OCI-LY7 (cell line): ENCODE measurements at regions not wholly inside any gene's neighbourhood (a gene's known extent, or its start where the extent isn't known, plus 50 kb on each side); places are given as distances from the start of the nearest gene placed in this dataset.

Experiments
- BruUV-seq: library from RNA; stranded (reverse); fragments of 400-500 nt; replicated peaks from 2 replicates; lab custom pipeline; 2021; lab: Mats Ljungman, UMichigan
- CTCF ChIA-PET: fragments of 300-600 bp; sonication (Branson Sonifier 250); formaldehyde crosslinking; loops from one replicate; lab custom pipeline; 2022; ENCODE audit warnings: antibody characterized with exemption; ENCODE audit not compliant: unreplicated experiment; lab: Charles Lee
- POLR2A ChIA-PET: fragments of 300-600 bp; sonication (Branson Sonifier 250); formaldehyde crosslinking; loops from one replicate; lab custom pipeline; 2022; ENCODE audit warnings: antibody characterized with exemption; lab: Charles Lee
- DNase-seq: peaks from one replicate; pipeline ENCODE4 v3.0.0-alpha.2; 2015; ENCODE audit warnings: low spot score
- H2AFZ ChIP-seq: fragments of 200-600 bp; sonication (generic), shearing (Covaris generic); 2 replicates; pipeline ENCODE4 v1.6.1; 2014; ENCODE audit warnings: mild to moderate bottlenecking, antibody characterized with exemption, low read length, moderate library complexity
- H3K27ac ChIP-seq: fragments of 200-600 bp; sonication (generic); 2 replicates; pipeline ENCODE4 v1.5.1; 2014; ENCODE audit warnings: mixed run types, low read depth, mild to moderate bottlenecking, moderate library complexity, low read length, inconsistent platforms; ENCODE audit not compliant: poor library complexity, severe bottlenecking
- H3K36me3 ChIP-seq: fragments of 200-600 bp; sonication (generic); 2 replicates; pipeline ENCODE4 v1.6.1; 2014; ENCODE audit warnings: mild to moderate bottlenecking, antibody characterized with exemption, low read length, moderate library complexity, mixed read lengths; ENCODE audit not compliant: insufficient read depth
- H3K4me1 ChIP-seq: fragments of 200-600 bp; sonication (generic); 2 replicates; pipeline ENCODE4 v1.5.1; 2014; ENCODE audit warnings: mild to moderate bottlenecking, low read length; ENCODE audit not compliant: insufficient read depth, poor library complexity, severe bottlenecking
- H3K4me2 ChIP-seq: fragments of 200-600 bp; sonication (generic); 2 replicates; pipeline ENCODE4 v1.6.1; 2014; ENCODE audit warnings: mild to moderate bottlenecking, low read length
- H3K4me3 ChIP-seq: fragments of 200-600 bp; sonication (generic); 2 replicates; pipeline ENCODE4 v1.5.1; 2014; ENCODE audit warnings: mild to moderate bottlenecking, low read depth, low read length; ENCODE audit not compliant: poor library complexity, severe bottlenecking
- H3K79me2 ChIP-seq: fragments of 200-600 bp; sonication (generic); 2 replicates; pipeline ENCODE4 v1.6.1; 2016; ENCODE audit warnings: low read depth, mild to moderate bottlenecking, low read length, moderate library complexity, mixed read lengths; ENCODE audit not compliant: insufficient read depth
- H3K9me2 ChIP-seq: fragments of 200-600 bp; sonication (generic); 2 replicates; pipeline ENCODE4 v1.6.1; 2016; ENCODE audit warnings: mild to moderate bottlenecking, low read length, mixed read lengths; ENCODE audit not compliant: insufficient read depth
- H3K9me3 ChIP-seq: fragments of 200-600 bp; sonication (generic); 2 replicates; pipeline ENCODE4 v1.6.1; 2014; ENCODE audit warnings: mild to moderate bottlenecking, mixed run types, low read length, mixed read lengths
- H4K20me1 ChIP-seq: fragments of 200-600 bp; sonication (generic); 2 replicates; pipeline ENCODE4 v1.6.1; 2014; ENCODE audit warnings: mild to moderate bottlenecking, antibody characterized with exemption, low read length, moderate library complexity, mixed read lengths; ENCODE audit not compliant: insufficient read depth
- EZH2phosphoT487 ChIP-seq: fragments of 200-600 bp; sonication (generic); IDR thresholded peaks from 2 replicates; pipeline ENCODE4 v1.6.1; 2018; ENCODE audit warnings: low read depth, borderline replicate concordance, mild to moderate bottlenecking, mixed run types, antibody characterized with exemption, low read length, moderate library complexity, mixed read lengths
- intact Hi-C: fragments of 100-400 bp; cut with micrococcal nuclease; formaldehyde crosslinking; loops from one replicate; pipeline ENCODE4 v1.10.0; 2022; ENCODE audit not compliant: unreplicated experiment
- TF ChIP-seq, protein P1 (sequence below): fragments of 200-600 bp; sonication (generic); conservative IDR thresholded peaks from 2 replicates; pipeline ENCODE4 v1.5.1; 2014; ENCODE audit warnings: mild to moderate bottlenecking, antibody characterized with exemption, low read length, moderate library complexity, mixed read lengths

DNA sequence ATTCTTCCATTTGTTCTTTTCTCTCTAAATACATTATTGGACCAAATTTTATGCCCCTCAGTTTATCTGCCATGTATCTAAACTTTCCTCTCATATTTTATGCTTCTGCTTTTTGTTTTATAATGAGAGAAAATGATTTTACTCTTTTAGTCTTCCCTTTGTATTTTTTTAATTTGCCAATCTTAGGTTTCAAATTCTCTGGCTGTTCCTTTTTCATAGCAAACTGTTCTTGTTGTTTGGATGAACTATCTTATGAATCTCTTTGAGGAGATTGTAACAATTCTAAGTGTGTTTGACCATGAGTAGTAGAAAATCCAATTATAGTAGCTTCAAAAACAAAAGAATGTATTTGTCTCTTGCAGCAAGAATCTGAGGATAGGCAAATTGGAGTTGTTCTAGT lies 290.5 kb downstream of the NDFIP2 start:
- POLR2A ChIA-PET = no interaction called here
- Histone ChIP-seq H2AFZ (no peak overlapping the region), H3K4me3 (no peak overlapping the region), H3K4me2 (no peak overlapping the region), H3K9me2 (no peaks in the 10 kb centered on the region), H3K79me2 (no peaks in the 10 kb centered on the region), H4K20me1 (no peaks in the 10 kb centered on the region), H3K36me3 (no peaks in the 10 kb centered on the region), H3K9me3 (no peaks in the 10 kb centered on the region), H3K27ac (no peak overlapping the region), H3K4me1 (no peaks in the 10 kb centered on the region)
- no peak for DNase-seq
- no TSS peak for BruUV-seq
- intact Hi-C loops = no loop called here
- CTCF ChIA-PET = no interaction called here
- TF ChIP-seq EZH2phosphoT487 = no peak
- TF ChIP-seq, protein P1, sequence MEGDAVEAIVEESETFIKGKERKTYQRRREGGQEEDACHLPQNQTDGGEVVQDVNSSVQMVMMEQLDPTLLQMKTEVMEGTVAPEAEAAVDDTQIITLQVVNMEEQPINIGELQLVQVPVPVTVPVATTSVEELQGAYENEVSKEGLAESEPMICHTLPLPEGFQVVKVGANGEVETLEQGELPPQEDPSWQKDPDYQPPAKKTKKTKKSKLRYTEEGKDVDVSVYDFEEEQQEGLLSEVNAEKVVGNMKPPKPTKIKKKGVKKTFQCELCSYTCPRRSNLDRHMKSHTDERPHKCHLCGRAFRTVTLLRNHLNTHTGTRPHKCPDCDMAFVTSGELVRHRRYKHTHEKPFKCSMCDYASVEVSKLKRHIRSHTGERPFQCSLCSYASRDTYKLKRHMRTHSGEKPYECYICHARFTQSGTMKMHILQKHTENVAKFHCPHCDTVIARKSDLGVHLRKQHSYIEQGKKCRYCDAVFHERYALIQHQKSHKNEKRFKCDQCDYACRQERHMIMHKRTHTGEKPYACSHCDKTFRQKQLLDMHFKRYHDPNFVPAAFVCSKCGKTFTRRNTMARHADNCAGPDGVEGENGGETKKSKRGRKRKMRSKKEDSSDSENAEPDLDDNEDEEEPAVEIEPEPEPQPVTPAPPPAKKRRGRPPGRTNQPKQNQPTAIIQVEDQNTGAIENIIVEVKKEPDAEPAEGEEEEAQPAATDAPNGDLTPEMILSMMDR = no peak

DNA sequence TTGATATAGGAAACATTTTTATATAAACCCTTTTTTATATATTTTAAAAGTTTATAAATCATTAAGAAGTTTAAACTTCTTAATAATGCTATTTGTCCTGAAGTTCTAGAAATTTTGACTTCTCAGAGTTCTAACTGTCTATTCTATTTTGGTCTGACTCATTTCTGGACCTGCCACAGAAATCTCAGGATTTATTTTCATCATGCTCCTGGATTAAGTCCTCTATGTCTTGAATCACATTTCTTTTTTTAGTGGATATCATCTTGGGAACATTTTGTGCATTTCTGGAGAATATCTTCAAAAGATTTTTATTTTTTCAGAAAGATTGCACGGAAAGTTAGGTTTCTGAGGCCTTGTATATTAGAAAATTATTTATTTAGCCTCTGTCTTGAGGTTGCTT lies 289.1 kb downstream of the NDFIP2 start:
- Histone ChIP-seq H2AFZ (no peak overlapping the region), H3K4me3 (no peak overlapping the region), H3K9me2 (no peaks in the 10 kb centered on the region), H3K79me2 (no peaks in the 10 kb centered on the region), H3K4me1 (no peaks in the 10 kb centered on the region), H3K27ac (no peak overlapping the region), H3K36me3 (no peaks in the 10 kb centered on the region), H3K9me3 (no peaks in the 10 kb centered on the region), H4K20me1 (no peaks in the 10 kb centered on the region), H3K4me2 (no peak overlapping the region)
- POLR2A ChIA-PET = interaction anchor here (0.6 to 0.7 kb wide), 2 partner anchors 31 to 193 kb away, joined by 3 to 5 read pairs; no protein-coding TSS in a partner anchor
- no TSS peak for BruUV-seq
- intact Hi-C loops = no loop called here
- CTCF ChIA-PET = no interaction called here
- DNase-seq = no peak
- TF ChIP-seq, protein P1 = no peak
- no peak for TF ChIP-seq EZH2phosphoT487

DNA sequence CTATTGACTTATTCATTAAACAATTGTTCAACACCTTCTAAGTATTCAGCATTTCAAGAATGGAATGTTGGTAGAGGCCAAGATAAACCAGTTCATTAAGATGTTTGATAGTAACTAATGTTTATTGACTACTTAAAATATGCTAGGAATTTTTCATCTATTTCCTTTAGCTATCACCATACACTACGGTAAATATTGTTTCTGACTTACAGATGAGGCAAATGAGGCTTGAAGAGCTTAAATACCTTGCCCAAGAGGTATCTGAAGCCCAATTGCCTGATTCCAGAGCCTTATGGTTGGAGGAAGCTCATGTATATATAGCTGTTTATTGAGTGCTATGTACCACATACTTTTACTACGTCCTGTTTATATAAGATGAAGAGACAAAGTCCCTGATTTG lies 286.2 kb downstream of the NDFIP2 start:
- Histone ChIP-seq H3K79me2 (no peaks in the 10 kb centered on the region), H3K27ac (no peak overlapping the region), H4K20me1 (no peaks in the 10 kb centered on the region), H3K4me2 (no peak overlapping the region), H3K4me1 (no peaks in the 10 kb centered on the region), H2AFZ (no peak overlapping the region), H3K36me3 (no peaks in the 10 kb centered on the region), H3K9me2 (no peaks in the 10 kb centered on the region), H3K9me3 (no peaks in the 10 kb centered on the region), H3K4me3 (no peak overlapping the region)
- ChIA-PET CTCF (no interaction called here), POLR2A (interaction anchor here (0.6 kb wide), 1 partner anchor 102 kb away, joined by 3 read pairs; no protein-coding TSS in a partner anchor)
- TF ChIP-seq, protein P1 = no peak
- TF ChIP-seq EZH2phosphoT487 = no peak
- DNase-seq = no peak
- no TSS peak for BruUV-seq
- intact Hi-C loops = no loop called here
